ENCODE measurements at regions not wholly inside any gene's neighbourhood (a gene's known extent, or its start where the extent isn't known, plus 50 kb on each side); places are given as distances from the start of the nearest gene placed in this dataset.

GRCh38 chr5:18171684-18172083, 537.4 kb downstream of the TAF11L14 start:
- ATAC-seq (ENCODE audit: low read depth) (no peak), DNase-seq (no peak)
- intact Hi-C loops (cut with micrococcal nuclease) (no loop called here), in situ Hi-C loops (cut with MboI; ENCODE audit: low sequenced_read_pairs) (no loop called here), dilution Hi-C loops (cut with HindIII; ENCODE audit: low sequenced_read_pairs, unreplicated experiment) (no loop called here)
- H3K4ac ChIP-seq (ENCODE audit: low read depth, low read length), result no peak overlapping the region
- H2AK5ac ChIP-seq (ENCODE audit: low read depth, low read length), result no peak overlapping the region
- no peak overlapping the region for H3K14ac ChIP-seq (replicated peaks; ENCODE audit: low read depth, low read length)
- no TSS peak for BruUV-seq (replicated peaks)
- no peak overlapping the region for H2BK20ac ChIP-seq (ENCODE audit: low read depth, low read length)
- no CpG with 5 or more reads among the region's 3 CpGs for WGBS, 2 experiments (ENCODE audit: extremely low coverage in 2 of 2, insufficient read length in 1 of 2)
- no peak overlapping the region for H2AK9ac ChIP-seq (replicated peaks; ENCODE audit: low read depth, low read length, poor library complexity)
- no peak overlapping the region for H3K4me2 ChIP-seq (ENCODE audit: low read depth, low read length)
- POLR2A ChIA-PET (ENCODE audit: unreplicated experiment), result interaction anchor here (0.5 kb wide), 1 partner anchor 12 kb away, joined by 3 read pairs; no protein-coding TSS in a partner anchor
- H3K27me3 ChIP-seq (ENCODE audit: control insufficient read depth, insufficient read depth, low read length), result no peaks in the 10 kb centered on the region
- peaks cover 2% of the 10 kb centered on the region; the same call in 1 of the 2 replicates for H3K9me3 ChIP-seq (ENCODE audit: control insufficient read depth, insufficient read depth, low read length)
- CTCF ChIA-PET, result no interaction called here
- no peak overlapping the region for H3K27ac ChIP-seq (ENCODE audit: insufficient read depth, low read length)
- no peaks in the 10 kb centered on the region for H4K20me1 ChIP-seq (ENCODE audit: insufficient read depth, low read length)
- H3K56ac ChIP-seq (ENCODE audit: extremely low read depth, insufficient read depth, low read length), result no peak overlapping the region
- no peak overlapping the region for H4K91ac ChIP-seq (ENCODE audit: insufficient read depth, low read depth, low read length)
- no peak overlapping the region for H3K18ac ChIP-seq (ENCODE audit: low read depth, low read length)
- TF ChIP-seq NFE2L2 (IDR thresholded peaks at IDR 0.05; ENCODE audit: low read depth, low read length), result no peak
- TF ChIP-seq MAFK (IDR thresholded peaks at IDR 0.05; ENCODE audit: low read depth, low read length), result no peak
- no peak for TF ChIP-seq RCOR1 (IDR thresholded peaks at IDR 0.05; ENCODE audit: insufficient replicate concordance, low read length)
- TF ChIP-seq CEBPB (IDR thresholded peaks at IDR 0.05; ENCODE audit: low read depth, low read length), result peak; percentile 81
- no peak for TF ChIP-seq MXI1 (IDR thresholded peaks at IDR 0.05; ENCODE audit: borderline replicate concordance, low read depth, low read length)
- no peak for TF ChIP-seq ELK1 (IDR thresholded peaks at IDR 0.05; ENCODE audit: borderline replicate concordance, low read depth, low read length)
- TF ChIP-seq CHD1 (IDR thresholded peaks at IDR 0.05; ENCODE audit: low read depth, low read length), result no peak
- no peak overlapping the region for H2BK15ac ChIP-seq (ENCODE audit: low read depth, low read length)
- H4K8ac ChIP-seq (ENCODE audit: low read depth in 2 of 2, low read length in 2 of 2), result no peak overlapping the region
- H2BK120ac ChIP-seq (ENCODE audit: low read depth, low read length), result no peak overlapping the region
- no peak overlapping the region for H2BK5ac ChIP-seq (ENCODE audit: low read depth, low read length, poor library complexity, severe bottlenecking)
- H3K79me1 ChIP-seq (ENCODE audit: low read depth in 1 of 2, low read length in 2 of 2), result no peaks in the 10 kb centered on the region
- no peaks in the 10 kb centered on the region for H3K9me1 ChIP-seq (ENCODE audit: insufficient read depth, low read length)
- no peaks in the 10 kb centered on the region for H3K4me1 ChIP-seq (ENCODE audit: control insufficient read depth, insufficient read depth, low read length)
- no peak overlapping the region for H4K5ac ChIP-seq (ENCODE audit: low read depth, low read length)
- no peak overlapping the region for H3K9ac ChIP-seq (ENCODE audit: low read depth, low read length)
- no peak overlapping the region for H3K23ac ChIP-seq (ENCODE audit: low read depth, low read length)
- no peak overlapping the region for H3K4me3 ChIP-seq (ENCODE audit: insufficient read depth, low read depth, low read length)
- H3K36me3 ChIP-seq (ENCODE audit: control insufficient read depth, insufficient read depth, low read length), result no peaks in the 10 kb centered on the region
- H2AFZ ChIP-seq (replicated peaks; ENCODE audit: low read length, poor library complexity), result no peak overlapping the region

All from IMR-90 (cell line).